HEK293 (cell line): ENCODE measurements at regions not wholly inside any gene's neighbourhood (a gene's known extent, or its start where the extent isn't known, plus 50 kb on each side); places are given as distances from the start of the nearest gene placed in this dataset.

Source experiments
- BCL11A ChIP-seq: fragments of 450-650 bp; formaldehyde crosslinking; IDR thresholded peaks from 2 replicates; pipeline ENCODE4 v1.5.1; 2016; ENCODE audit warnings: low read depth, missing biosample characterization, missing genetic modification characterization
- HOXA7 ChIP-seq: sonication (generic); formaldehyde crosslinking; IDR thresholded peaks from 2 replicates; pipeline ENCODE4 v1.8.1; 2022; ENCODE audit warnings: missing genetic modification reagents, borderline replicate concordance
- ZBTB7A ChIP-seq: fragments of 450-650 bp; formaldehyde crosslinking; IDR thresholded peaks from 2 replicates; pipeline ENCODE4 v1.5.1; 2016; ENCODE audit warnings: low read depth, missing biosample characterization, missing genetic modification characterization
- ZNF175 ChIP-seq: fragments of 450-650 bp; formaldehyde crosslinking; IDR thresholded peaks from 2 replicates; pipeline ENCODE4 v1.5.1; 2016; ENCODE audit warnings: missing biosample characterization, missing genetic modification characterization
- ZNF350 ChIP-seq: fragments of 450-650 bp; formaldehyde crosslinking; IDR thresholded peaks from 2 replicates; pipeline ENCODE4 v1.5.0; 2017; ENCODE audit warnings: missing biosample characterization, mild to moderate bottlenecking, missing genetic modification characterization
- ZNF654 ChIP-seq: fragments of 450-650 bp; formaldehyde crosslinking; IDR thresholded peaks from 2 replicates; pipeline ENCODE4 v1.5.1; 2016; ENCODE audit warnings: low read depth, missing biosample characterization, missing genetic modification characterization
- ZNF785 ChIP-seq: fragments of 450-650 bp; formaldehyde crosslinking; IDR thresholded peaks from 2 replicates; pipeline ENCODE4 v1.5.1; 2016; ENCODE audit warnings: missing biosample characterization, missing genetic modification characterization
- TF ChIP-seq, protein P1 (sequence below): fragments of 450-650 bp; formaldehyde crosslinking; IDR thresholded peaks from 2 replicates; pipeline ENCODE4 v1.5.1; 2016; ENCODE audit warnings: missing biosample characterization, missing genetic modification characterization, low read depth
- TF ChIP-seq, protein P2 (sequence below): fragments of 450-650 bp; formaldehyde crosslinking; IDR thresholded peaks from 2 replicates; pipeline ENCODE4 v1.5.1; 2016; ENCODE audit warnings: missing biosample characterization, missing genetic modification characterization
- TF ChIP-seq, protein P3 (sequence below): fragments of 450-650 bp; formaldehyde crosslinking; IDR thresholded peaks from 2 replicates; pipeline ENCODE4 v1.5.1; 2017; ENCODE audit warnings: missing biosample characterization, missing genetic modification characterization

- no peak for TF ChIP-seq ZNF350 (tag by site-specific recombination)
- TF ChIP-seq ZNF175 (tag by site-specific recombination), result no peak
- TF ChIP-seq, protein P1, sequence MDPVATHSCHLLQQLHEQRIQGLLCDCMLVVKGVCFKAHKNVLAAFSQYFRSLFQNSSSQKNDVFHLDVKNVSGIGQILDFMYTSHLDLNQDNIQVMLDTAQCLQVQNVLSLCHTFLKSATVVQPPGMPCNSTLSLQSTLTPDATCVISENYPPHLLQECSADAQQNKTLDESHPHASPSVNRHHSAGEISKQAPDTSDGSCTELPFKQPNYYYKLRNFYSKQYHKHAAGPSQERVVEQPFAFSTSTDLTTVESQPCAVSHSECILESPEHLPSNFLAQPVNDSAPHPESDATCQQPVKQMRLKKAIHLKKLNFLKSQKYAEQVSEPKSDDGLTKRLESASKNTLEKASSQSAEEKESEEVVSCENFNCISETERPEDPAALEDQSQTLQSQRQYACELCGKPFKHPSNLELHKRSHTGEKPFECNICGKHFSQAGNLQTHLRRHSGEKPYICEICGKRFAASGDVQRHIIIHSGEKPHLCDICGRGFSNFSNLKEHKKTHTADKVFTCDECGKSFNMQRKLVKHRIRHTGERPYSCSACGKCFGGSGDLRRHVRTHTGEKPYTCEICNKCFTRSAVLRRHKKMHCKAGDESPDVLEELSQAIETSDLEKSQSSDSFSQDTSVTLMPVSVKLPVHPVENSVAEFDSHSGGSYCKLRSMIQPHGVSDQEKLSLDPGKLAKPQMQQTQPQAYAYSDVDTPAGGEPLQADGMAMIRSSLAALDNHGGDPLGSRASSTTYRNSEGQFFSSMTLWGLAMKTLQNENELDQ (tag by site-specific recombination), result no peak
- no peak for TF ChIP-seq ZNF785
- TF ChIP-seq, protein P2, sequence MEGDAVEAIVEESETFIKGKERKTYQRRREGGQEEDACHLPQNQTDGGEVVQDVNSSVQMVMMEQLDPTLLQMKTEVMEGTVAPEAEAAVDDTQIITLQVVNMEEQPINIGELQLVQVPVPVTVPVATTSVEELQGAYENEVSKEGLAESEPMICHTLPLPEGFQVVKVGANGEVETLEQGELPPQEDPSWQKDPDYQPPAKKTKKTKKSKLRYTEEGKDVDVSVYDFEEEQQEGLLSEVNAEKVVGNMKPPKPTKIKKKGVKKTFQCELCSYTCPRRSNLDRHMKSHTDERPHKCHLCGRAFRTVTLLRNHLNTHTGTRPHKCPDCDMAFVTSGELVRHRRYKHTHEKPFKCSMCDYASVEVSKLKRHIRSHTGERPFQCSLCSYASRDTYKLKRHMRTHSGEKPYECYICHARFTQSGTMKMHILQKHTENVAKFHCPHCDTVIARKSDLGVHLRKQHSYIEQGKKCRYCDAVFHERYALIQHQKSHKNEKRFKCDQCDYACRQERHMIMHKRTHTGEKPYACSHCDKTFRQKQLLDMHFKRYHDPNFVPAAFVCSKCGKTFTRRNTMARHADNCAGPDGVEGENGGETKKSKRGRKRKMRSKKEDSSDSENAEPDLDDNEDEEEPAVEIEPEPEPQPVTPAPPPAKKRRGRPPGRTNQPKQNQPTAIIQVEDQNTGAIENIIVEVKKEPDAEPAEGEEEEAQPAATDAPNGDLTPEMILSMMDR, result no peak
- TF ChIP-seq, protein P3, sequence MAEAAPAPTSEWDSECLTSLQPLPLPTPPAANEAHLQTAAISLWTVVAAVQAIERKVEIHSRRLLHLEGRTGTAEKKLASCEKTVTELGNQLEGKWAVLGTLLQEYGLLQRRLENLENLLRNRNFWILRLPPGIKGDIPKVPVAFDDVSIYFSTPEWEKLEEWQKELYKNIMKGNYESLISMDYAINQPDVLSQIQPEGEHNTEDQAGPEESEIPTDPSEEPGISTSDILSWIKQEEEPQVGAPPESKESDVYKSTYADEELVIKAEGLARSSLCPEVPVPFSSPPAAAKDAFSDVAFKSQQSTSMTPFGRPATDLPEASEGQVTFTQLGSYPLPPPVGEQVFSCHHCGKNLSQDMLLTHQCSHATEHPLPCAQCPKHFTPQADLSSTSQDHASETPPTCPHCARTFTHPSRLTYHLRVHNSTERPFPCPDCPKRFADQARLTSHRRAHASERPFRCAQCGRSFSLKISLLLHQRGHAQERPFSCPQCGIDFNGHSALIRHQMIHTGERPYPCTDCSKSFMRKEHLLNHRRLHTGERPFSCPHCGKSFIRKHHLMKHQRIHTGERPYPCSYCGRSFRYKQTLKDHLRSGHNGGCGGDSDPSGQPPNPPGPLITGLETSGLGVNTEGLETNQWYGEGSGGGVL (tag by site-specific recombination), result no peak
- TF ChIP-seq ZBTB7A (tag by site-specific recombination), result no peak
- TF ChIP-seq HOXA7 (CRISPR knock-in tag), result no peak
- no peak for TF ChIP-seq BCL11A
- no peak for TF ChIP-seq ZNF654 (tag by site-specific recombination)
Measured at GRCh38 chr16:86137359-86137758, 238.4 kb downstream of the IRF8 start.
